HG03159 (cell line): ENCODE measurements at regions not wholly inside any gene's neighbourhood (a gene's known extent, or its start where the extent isn't known, plus 50 kb on each side); places are given as distances from the start of the nearest gene placed in this dataset.
"Not testable (repeated sequence)": the region's sequence is repeated elsewhere in the genome, so short reads cannot be mapped to it uniquely, and the experiment has no call there.

Source experiments
- ATAC-seq: cut with Tn5 transposase; IDR thresholded peaks from one replicate; pipeline ENCODE4 v1.9.1; 2021; ENCODE audit warnings: mild to moderate bottlenecking, moderate library complexity; ENCODE audit not compliant: unreplicated experiment

DNA sequence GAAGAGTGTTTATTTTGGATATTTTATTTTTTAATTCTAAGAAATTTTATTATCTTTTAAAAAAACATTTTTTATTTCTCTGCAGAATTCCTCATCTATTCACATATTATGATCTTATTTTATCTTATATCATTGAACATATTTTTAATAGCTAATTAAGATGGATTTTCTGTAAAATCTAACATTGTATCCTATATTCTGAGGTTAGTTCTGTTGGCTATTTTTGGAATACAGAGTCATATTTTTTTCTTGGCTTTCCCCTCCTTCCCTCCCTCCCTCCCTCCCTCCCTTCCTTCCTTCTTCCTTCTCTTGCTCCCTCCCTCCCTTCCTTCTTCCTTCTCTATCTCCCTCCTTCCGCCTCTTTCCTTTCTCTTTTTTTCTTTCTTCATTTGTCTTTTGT is 2326.6 kb upstream of the RAG2 start:
- no peak for ATAC-seq

DNA sequence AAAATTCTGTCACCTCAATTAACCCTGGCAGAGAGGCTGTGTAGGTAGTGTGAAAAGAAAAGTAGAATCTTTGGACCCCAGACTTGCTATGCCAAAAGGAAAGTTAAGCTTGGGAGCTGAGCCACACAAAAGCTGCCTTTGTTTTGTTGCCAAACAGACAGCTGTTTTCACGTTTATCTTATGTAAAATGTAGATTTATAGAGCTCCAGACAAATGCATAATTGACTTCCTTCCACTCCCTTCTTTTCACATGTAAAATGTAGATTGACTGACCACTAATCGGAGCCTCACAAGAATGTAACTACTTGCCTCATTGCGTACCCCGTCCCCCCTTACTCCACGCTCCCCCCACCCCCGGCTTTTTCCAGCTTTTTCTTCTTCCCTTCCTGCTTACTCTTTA is 2302.2 kb upstream of the RAG2 start:
- no peak for ATAC-seq

DNA sequence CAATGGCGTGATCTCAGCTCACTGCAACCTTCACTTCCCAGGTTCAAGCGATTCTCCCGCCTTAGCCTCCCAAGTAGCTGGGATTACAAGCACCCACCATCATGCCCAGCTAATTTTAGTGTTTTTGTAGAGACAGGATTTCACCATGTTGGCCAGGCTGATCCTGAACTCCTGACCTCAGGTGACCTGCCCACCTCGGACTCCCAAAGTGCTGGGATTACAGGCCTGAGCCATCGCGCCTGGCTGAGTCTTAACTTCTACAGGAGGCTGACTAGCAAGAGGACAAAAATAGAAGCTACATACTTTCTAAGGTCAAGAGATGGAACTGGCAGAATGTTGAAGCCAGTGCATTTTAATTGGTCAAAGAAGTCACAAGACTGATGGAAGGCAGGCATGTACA is 2296.2 kb upstream of the RAG2 start:
- ATAC-seq: not testable (repeated sequence)

DNA sequence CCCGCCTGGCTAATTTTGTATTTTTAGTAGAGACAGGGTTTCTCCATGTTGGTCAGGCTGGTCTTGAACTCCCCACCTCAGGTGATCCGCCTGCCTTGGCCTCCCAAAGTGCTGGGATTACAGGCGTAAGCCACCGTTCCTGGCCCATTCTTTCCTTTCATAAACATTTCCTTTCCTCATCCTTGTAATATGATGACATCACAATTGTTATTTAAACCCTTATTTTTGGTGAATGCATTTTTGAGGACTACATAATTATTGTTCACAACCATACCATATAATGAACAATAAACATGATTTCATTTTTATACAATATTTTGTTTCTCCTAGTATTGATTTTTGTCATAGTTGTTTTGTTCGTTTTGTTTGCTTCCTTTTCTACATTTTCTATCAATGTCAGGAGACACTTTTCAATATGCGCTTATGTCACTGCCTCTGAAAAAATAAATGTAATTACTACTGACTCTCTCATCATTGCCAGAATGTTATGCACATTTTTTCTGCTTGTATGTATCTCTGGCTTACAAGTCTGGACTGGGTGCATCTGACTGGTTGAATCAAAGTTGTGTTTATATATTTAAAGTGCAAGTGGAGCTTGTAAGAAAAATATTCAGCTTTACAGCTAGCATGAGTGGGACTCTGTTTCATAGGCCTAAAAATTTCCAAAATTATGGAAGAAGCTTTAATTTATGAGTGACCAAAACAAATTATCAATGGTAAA is 2286.3 kb upstream of the RAG2 start:
- no peak for ATAC-seq

DNA sequence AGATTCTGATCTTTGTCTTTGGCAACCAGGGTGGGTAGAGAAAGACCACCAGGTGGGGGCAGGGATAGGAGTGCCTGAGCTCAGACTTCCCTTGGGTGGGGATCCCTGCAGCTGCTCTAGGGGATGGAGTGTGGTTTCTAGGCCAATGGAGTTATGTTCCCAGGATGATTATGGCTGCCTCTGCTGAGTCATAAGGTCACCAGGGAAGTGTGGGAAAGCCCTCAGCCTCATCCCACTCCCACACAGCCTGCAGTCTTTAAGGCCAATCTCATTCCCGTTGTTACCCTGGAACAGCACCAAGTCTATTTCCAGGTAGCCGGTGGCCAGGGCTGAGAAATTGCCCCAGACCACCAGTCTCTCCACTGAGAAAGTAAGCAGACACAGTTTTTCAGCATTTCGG is 2269.3 kb upstream of the RAG2 start:
- ATAC-seq: no peak

DNA sequence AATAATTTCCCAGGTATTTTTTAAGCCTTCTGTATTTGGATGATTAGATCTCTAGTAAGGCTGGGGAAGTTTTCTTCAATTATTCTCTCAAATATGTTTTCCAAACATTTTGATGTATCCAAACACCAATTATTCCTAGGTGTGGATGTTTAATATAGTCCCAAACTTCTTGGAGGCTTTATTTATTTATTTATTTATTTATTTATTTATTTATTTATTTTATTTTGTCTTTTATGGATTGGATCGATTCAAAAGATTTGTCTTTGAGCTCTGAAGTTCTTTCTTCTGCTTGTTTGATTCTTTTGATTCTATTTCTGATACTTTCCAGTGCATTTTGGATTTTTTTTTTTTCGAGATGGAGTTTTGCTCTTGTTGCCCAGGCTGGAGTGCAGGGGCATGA is 2267.9 kb upstream of the RAG2 start:
- no peak for ATAC-seq

DNA sequence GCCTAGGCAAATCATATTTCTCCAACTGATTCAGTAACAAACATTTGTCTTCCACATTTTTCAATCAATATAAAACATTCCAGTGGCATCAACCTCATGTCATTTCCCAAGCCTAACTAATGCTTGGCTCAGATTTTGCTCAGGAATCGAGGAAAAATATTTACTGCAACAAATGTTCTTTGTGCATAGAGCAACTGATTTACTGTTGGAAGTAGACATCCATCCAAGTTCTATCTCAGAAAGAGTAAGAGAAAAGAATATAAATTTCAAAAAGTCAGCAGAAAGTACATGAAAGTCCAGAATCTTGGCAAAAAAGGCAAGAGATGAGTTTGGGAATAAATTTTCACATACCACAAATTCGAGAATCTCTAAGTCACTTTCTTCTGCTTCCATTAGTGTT is 2245.0 kb upstream of the RAG2 start:
- no peak for ATAC-seq

DNA sequence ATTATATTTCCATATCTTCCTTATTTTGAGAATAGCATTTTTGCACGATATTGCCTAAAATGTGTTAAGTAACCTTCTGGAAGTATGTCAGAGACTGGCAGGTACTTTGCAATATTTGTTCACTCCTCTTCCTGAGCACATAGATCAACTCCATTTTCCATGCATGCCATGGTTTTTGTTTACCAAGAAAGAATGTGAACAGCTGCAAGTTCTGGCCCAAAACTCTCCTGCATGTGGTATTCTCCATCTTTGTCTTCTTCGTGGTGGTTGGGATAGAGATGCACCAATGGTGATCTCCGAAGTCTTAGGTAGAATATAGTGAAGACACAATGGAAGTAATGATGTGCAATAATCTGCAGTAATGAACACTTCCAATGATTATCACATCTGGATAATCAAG is 2241.0 kb upstream of the RAG2 start:
- no peak for ATAC-seq

DNA sequence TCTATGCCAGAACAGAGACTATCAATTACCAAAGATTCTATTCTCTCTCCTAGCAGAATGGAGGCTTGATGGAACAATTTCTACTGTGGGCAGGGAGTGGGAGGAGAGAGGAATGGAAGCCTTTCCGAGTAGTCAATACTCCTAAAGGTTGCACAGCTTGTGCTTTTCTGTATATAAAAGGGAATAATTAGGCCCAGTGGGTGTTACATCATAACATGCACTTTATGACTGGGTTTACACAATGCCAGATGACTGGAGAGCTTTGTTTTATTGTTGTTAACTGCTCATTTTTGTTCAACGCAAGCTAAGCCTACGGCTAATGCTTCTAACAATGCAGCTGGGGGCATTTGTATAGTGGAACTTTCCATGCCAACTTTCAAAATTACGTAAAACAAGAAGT is 2237.9 kb upstream of the RAG2 start:
- no peak for ATAC-seq

DNA sequence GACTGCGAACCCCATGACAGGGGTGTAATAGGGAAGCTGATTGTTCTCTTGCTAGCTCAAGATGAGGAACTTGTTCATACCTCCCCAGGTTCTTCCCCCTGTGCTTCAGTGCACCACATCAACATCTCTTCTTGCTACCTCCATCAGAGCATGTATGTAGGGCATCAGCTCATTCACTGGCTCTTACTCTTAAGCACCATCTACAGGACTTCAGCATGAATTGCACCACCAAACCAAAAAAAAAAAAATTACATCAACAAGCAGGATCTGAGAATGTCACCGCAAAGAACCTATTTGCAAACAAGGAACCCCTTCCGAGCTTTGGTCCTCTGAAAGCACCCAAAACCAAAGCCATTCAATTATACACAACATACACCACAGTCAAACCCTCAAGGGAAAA is 2226.5 kb upstream of the RAG2 start:
- ATAC-seq: no peak

DNA sequence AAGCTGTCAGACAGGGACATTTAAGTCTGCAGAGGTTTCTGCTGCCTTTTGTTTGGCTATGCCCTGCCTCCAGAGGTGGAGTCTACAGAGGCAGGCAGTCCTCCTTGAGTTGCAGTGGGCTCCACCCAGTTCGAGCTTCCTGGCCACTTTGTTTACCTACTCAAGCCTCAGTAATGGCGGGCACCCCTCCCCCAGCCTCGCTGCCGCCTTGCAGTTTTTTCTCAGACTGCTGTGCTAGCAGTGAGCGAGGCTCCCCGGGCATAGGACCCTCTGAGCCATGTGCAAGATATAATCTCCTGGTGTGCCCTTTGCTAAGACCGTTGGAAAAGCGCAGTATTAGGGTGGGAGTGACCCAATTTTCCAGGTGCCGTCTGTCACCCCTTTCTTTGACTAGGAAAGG is 2223.8 kb upstream of the RAG2 start:
- not testable (repeated sequence) for ATAC-seq

DNA sequence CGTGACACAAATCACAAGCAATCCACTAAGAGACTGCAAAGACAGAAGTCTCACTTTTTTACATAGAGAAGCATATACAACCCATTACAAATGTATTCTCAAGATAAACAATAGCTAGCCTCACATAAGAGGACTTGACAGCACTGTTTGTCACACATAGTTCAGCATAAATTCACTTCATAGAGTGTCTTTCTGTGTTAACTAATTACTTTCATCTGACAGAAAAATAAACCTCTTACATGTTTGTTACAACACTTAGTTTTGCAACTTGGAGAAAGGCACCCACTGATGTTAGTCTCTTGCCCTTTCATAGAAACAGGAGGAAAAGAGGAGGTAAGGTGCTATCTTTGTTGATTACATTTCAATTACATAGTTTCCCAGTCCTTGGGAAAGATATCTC is 2221.9 kb upstream of the RAG2 start:
- ATAC-seq: no peak

DNA sequence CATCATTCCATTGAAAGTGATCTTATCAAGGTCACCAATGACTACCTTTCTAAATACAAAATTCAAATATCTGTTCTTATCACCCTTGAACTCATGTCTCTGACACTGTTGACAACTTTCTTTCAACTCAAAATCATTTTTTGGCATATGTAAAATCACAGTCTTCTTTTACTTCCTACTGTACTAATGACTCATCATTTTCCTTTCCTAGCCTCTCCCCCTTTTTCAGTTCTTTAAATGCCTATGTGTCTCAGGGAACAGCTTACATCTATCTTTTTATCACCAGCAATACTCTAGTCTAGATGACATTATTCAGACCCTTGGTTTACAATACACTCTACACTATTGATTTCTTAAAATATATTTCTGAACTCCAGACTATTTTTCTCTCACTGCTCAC is 2220.7 kb upstream of the RAG2 start:
- ATAC-seq: no peak

DNA sequence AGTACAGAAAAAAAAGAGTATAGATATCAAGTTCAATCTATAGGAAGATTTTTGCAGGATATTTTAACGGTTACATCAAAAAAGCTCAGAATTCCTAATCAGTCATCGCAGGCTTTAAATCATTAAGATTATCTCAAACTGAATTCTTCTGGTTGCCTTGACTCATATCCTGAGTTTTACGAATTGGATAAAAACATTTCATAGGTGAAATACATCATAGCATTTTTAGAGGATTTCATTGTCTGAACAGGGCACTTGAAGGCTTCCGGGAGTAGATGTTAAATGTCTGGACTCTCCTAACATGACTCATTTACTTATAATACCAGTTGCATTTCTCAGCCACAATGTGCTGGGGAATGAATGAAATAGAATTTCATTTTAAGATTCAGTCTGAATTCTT is 2216.6 kb upstream of the RAG2 start:
- no peak for ATAC-seq

DNA sequence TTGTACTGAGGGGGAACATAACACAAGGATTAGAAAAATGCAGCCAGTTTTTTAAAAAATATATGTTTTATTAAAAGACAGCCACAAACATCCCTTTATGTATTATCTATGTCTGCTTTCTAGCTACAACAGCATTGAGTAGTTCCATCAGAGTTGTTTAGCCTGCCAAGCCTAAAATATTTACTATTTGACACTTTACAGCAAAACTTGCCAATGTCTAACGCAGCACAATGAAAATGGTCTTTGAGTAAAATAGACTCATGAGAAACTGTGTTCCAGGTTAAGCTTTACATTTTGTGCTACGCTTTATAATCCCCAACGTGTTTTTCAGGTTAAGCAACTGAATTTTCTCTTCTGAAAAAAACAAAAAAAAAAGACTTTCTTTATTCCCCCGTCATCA is 2211.5 kb upstream of the RAG2 start:
- ATAC-seq: no peak

DNA sequence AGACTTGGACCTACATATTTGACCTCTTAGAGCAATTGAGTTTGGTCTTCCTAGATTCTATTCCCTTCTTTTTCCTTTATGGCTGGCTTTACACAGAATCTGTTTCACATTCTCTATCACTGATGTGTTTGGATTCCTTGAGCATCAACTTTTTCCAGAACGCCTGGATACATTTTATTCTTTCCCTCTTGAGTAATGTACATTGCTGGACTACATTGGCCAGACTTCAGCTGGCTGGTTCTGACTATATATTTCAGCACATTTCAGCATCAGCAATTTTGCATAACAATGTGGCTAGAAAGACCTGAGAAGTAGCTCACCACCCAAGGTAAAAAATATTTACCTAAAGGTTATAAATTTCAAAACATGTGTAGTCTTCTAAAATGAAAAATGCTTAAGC is 2198.2 kb upstream of the RAG2 start:
- no peak for ATAC-seq

DNA sequence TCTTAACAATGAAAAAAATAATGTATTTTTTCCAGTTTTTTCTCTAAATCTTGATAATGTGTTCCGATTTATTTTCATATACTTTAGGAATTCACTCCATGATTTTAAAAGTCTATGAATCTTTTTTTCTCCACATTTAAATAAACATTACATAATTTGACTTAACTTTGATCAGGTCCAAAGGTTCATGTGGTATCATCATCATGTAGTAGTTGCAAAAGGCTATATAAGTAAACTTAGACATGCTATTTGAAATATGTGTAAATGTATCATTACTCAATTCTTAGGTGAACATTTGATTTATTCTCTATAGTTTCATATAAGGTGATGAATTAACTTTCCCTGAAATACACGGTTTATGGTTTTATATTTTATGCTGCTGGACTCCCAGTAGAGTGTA is 2197.0 kb upstream of the RAG2 start:
- no peak for ATAC-seq

DNA sequence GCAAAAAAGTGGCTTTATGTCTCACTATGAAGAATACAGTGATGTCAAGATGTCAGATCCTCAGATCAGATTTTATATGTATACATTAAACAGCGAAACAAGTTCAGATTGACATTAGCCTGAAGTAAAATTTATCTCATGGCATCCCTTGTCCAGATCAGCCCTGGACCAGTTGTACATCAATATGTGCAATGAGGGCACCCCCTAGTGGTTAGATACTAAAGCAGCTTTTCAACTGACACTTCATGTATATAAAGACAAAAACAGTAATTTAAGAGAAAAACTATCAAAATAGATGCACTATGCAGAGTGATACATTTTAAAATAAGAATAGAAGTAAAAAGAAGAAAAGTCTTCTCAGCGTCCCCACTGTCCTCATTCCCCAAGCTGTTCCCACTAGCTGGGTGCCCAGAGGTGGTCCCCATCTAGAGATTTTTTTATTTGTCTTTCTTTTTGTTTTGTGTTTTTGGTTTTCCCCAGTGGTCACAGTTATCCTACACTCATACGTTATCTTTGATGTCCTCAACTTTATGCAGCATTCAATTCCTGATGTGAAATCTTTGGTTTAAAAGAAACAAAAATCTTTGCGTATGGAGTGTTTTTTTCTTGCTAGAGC is 2193.4 kb upstream of the RAG2 start:
- ATAC-seq: peak; percentile 86

DNA sequence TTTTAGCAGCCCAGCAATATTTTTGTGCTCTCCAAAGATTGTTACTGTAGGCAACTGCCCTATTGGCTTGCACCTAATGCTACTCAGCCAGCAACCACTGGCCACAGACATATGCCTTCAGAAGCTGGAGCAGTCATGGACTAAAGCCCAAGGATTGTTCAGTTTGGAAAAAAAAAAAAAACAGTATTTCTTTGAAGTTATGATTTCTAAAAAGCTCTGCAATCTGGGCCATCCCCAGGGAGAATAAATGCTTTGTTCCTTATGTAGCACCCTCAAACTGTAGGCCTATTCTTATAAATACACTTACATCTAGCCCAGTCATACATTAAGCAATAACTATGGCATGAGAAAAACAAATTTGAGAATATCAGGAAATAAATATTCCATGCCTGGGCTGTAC is 2190.5 kb upstream of the RAG2 start:
- ATAC-seq: no peak

DNA sequence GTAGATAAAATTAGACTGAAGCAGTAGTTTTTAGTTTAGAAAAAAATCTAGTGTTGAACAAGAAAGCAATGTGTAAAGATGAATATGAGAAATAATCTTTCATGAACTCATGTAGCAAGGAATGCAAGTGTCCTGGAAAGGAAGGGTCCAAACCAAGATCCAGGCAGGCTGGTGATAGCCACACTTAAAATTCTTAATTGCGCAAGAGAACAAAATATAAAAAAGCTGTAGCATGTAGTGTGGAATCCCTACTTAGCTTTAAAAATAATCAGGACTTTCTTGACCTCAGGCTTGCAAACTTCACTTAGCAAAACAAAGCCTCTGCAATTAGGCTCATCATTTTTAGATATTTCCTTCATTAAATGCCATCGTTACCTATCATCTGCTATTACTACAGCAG is 2186.1 kb upstream of the RAG2 start:
- ATAC-seq: no peak

DNA sequence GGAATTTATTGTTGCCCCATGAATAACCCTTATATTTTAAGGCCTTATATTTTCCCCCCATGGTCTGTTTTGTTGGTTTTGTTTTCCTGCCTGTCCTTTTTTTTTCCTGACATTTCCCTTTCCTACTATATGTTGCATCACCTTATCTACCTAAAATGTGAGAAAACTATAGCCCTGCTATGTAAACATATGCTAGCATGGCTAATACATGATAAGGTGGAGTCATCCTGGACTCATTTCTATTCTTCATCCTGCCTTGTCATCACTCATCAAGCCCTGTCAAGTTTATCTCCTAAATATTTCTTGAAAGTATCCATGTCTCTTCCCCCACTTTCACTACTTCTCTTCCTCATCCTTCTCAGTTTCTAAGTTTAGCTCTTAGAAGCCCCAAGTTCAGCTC is 2168.8 kb upstream of the RAG2 start:
- no peak for ATAC-seq

DNA sequence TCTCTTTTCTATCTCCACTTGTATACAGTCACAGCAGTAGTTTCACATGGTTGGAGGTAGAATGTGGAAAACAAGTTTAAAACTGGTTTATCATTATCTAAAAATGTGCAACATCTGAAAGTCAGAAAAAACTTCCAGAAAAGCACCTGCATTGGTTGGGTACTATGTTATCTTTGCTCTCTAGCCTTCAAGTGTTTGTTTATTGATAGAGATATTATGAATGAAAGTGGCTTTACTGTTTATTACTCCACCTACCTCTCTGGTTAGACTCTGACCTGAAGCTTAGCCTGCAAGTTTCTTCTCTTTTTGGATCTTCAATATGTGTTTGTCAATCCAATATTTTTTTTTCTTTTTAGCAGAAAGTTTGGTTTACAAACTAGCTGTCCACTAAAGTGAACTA is 2161.4 kb upstream of the RAG2 start:
- no peak for ATAC-seq

DNA sequence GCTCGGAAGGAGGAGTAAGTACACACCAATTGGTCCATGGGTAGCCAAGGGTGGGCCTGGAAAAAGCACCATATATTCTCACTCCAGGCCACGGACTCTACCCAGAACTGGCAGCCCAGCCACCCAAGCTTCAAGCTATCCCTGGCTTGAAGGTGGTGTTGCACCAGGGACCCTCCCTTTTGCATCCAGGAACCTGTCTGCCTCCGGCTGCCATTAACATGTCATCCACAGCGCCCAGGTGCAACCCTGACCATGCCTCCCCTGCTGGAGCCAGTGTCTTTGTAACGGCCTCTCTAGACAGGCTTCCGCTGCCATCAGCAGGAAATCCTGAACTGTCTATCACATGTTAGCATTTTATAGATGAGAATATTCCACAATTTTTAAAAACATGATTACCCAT is 2158.5 kb upstream of the RAG2 start:
- no peak for ATAC-seq
